OCI-LY3 (cell line): ENCODE measurements at regions not wholly inside any gene's neighbourhood (a gene's known extent, or its start where the extent isn't known, plus 50 kb on each side); places are given as distances from the start of the nearest gene placed in this dataset.

Experiments
- CTCF ChIP-seq: fragments of 200-600, 300-600 bp; sonication (generic); IDR thresholded peaks from 2 replicates; pipeline ENCODE4 v1.5.1; 2014; ENCODE audit warnings: antibody characterized with exemption, low read length, low read depth
- EZH2phosphoT487 ChIP-seq: fragments of 200-600 bp; shearing (Covaris generic); IDR thresholded peaks from 2 replicates; pipeline ENCODE4 v1.6.1; 2018; ENCODE audit warnings: antibody characterized with exemption, mixed run types, low read depth

GRCh38 chr3:1017870-1018269 lies 75.0 kb upstream of the CNTN6 start:
- TF ChIP-seq EZH2phosphoT487 (no peak), CTCF (no peak)
